DMS79 (cell line): ENCODE measurements at regions not wholly inside any gene's neighbourhood (a gene's known extent, or its start where the extent isn't known, plus 50 kb on each side); places are given as distances from the start of the nearest gene placed in this dataset.
"Not testable (repeated sequence)": the region's sequence is repeated elsewhere in the genome, so short reads cannot be mapped to it uniquely, and the experiment has no call there.

Source experiments
- DNase-seq: peaks from one replicate; lab custom pipeline; 2025; lab: John Stamatoyannopoulos, UW

DNA sequence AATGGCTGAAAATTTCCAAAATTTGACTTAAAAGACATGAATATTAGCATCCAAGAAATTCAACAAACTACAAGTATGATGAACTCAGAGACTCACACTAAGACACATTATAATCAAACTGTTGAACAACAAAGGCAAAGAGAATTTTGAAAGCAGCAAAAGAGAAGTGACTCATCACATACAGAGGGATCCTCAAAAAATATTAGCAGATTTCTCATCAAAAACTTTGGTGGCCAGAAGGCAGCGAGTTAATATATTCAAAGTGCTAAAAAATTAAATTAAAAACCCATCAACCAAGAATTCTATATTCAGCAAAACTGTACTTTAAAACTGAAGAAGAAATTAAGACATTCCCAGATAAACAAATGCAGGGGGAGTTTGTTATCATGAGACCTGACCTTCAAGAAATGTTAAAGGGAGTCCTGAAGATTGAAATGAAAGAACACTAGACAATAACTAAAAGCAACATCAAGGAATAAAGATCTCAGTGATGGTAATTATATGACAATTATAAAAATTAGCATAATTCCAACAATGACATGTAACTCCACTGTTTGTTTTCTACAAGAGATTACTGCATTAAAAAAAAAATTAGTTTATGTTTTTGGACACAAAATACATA lies 150.0 kb downstream of the RNASET2 start:
- no peak for DNase-seq

DNA sequence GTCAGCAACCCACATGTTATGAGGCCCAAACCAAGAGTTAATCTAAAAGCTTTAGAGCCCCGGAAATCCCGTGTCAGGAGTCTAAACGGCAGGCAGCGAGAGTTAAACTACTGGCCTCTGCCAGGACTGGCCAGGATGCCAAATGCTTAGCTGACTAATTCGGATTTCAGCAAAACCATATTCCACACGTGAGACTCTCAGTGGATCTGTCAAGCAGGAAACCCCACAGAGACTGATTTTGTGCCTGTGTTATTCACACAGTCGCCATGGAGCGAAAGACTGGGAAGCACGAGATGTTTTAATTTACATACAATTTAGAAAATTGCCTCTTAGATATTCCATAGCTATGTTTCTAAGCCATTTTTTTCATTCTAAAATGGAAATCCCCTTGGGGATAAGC lies 152.9 kb downstream of the RNASET2 start:
- DNase-seq: no peak

DNA sequence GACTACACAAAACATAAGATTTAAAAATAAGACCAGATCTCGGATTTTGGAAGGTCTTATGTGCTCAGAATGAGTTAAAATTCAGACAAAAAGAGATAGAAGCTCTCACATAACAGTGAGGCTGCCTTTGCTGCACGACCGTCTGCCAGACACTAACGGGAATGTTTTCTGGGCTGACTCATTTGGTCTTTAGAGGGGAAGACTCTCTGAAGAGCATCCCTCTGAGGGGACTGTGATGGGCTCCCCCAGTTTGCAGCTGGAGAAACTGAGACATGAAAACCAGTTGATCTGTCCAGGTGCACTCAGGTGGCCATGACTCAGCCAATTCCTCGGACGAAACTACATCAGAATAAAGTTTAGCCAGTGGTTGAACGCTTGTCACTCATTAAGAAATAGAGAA lies 153.9 kb downstream of the RNASET2 start:
- DNase-seq: no peak

DNA sequence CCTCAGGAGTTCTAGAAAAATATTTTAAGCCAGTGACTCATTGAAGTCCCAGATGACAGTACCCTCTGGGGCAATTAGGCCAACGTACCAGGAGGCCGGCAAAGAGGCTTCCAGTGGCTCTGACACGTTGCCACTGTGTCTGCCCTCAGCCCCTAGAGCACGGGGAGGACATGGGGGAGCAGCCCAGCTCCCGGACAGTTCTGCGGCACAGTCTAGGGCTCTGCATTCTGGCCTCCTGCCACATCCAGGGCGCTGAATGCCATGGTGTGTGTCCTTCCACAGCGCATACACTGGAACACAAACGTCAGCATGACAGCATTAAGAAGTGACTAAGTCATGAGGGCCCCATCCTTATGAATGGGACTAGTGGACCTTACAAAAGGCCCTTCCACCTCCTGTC lies 156.2 kb downstream of the RNASET2 start:
- DNase-seq: no peak

DNA sequence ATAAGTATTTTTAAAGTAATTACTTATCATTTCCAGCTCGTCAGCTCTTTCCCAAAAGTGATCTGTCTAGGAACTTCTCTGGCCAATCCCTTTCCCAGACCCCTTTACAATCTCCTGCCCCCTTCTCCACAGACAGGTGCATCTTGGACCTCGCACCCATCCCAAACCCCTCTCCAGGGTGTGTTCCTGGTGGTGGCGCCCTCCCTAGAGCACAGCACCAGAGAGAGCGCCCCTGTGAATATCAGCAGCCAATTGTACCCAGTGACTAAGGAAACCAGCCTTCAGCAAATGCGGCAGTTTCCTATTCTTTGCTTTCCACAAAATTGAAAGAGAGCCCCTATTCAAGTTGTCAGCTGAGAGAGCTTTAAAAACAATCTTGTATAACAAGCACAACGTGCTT lies 157.7 kb downstream of the RNASET2 start:
- DNase-seq: no peak

DNA sequence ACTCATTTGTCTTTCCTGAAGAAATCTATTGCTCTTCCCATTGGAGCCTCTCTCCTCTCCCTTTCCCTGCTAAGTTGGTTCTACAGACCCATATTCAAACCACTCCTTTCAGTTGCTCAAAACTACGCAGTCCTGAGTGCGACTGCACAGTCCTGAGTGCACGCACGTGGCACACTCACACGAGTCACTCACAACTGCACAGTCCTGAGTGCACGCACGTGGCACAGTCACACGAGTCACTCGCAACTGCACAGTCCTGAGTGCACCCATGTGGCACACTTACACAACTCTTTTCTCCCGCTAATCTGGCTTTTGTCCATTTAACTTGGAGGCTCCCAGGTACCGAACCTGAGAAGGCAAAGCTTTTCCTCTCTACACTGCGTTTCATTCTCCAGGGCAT lies 159.7 kb downstream of the RNASET2 start:
- DNase-seq: no peak

DNA sequence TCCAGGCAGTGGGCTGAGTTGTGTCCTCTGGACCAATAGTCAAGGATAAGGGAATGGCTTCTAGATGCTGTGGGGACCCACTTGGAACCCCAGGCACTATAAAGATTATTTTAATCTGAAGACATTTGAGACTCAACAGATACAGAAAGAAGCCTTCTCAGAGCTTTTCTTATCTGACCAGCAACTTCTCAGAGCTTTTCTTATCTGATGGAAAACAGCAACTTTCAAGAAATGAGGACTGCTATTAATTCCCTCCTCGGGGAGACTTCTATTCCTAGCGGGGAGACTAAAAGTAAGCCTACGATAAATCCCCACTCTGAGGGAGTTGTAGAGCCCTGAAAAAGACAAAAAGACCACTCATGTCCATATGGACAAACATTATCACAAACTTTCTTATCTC lies 160.5 kb downstream of the RNASET2 start:
- no peak for DNase-seq

DNA sequence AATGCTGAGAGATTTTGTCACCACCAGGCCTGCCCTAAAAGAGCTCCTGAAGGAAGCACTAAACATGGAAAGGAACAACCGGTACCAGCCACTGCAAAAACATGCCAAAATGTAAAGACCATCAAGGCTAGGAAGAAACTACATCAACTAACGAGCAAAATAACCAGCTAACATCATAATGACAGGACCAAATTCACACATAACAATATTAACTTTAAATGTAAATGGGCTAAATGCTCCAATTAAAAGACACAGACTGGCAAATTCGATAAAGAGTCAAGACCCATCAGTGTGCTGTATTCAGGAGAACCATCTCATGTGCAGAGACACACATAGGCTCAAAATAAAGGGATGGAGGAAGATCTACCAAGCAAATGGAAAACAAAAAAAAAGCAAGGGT lies 163.8 kb upstream of the RPS6KA2 start:
- not testable (repeated sequence) for DNase-seq

DNA sequence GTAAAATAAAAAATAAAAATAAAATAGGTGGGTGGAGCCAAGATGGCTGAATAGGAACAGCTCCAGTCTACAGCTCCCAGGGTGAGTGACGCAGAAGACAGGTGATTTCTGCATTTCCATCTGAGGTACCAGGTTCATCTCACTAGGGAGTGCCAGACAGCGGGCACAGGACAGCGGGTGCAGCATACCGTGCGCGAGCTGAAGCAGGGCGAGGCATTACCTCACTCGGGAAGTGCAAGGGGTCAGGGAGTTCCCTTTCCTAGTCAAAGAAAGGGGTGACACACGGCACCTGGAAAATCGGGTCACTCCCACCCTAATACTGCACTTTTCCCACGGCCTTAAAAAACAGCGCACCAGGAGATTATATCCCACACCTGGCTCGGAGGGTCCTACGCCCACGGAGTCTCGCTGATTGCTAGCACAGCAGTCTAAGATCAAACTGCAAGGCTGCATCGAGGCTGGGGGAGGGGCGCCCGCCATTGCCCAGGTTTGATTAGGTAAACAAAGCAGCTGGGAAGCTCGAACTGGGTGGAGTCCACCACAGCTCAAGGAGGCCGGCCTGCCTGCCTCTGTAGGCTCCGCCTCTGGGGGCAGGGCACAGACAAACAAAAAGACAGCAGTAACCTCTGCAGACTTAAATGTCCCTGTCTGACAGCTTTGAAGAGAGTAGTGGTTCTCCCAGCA lies 161.9 kb upstream of the RPS6KA2 start:
- not testable (repeated sequence) for DNase-seq

DNA sequence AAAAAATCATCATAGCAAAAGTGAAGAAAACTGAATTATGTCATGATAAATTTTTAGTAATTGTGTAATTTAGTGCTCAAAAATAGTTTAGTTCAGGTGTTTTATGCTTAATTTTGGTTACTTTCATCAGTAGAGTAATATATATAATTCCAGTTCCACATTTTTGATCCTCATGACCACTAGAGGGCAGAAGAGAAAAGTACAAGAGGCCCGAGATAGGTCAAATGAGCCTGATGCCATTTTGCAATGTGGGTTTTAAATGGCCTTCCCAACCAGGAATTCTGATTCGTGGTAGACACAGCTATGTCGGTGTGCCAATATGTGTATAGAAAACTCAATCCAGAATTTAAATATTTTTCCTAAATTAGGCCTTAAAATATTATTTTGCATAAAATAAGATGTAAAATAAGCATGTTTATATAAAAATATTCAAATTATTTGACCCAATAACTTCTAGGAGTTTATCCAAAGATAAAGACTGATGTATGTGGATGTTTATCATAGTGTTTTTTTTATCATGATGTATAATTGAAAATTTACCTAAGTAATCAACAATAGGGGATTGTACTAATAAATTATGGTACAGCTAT lies 159.7 kb upstream of the RPS6KA2 start:
- DNase-seq: peak; percentile 28

DNA sequence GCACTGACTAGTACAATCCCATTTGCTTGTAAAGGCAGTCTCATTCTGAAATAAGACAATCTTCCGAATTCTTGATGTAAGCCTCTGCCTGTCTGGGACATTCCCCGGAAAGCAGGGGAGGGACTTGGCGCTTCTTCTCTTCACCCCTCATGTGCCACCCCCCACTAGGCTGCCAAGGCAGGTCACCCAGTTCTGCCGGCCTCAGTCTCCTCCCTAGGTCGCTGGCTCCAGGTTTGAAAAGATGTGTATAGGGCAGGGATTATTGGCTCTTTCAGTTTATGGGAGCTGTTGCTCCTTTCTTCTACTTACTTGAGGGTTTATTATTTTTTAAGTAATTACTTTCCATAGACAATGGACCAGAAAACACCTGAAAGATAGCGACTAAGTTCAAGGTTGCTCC lies 158.1 kb upstream of the RPS6KA2 start:
- DNase-seq: no peak

DNA sequence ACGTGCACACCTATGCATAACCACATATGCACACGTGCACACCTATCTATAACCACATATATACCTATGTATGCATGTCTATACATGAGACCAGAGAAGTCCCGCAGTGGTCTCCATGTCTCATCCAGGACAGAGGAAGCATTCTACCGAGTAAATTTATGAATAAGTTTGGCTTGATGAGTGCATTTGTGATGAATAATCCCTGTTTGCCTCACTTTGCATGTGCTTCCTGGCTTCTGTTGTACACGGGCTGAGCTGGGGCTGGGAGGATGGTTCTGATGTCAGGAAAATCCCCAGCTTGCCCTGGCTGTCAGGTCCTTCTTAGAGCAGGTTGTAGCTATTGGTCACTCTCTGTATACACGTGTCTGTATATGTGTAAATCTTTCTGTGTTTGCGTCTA lies 157.6 kb upstream of the RPS6KA2 start:
- no peak for DNase-seq

DNA sequence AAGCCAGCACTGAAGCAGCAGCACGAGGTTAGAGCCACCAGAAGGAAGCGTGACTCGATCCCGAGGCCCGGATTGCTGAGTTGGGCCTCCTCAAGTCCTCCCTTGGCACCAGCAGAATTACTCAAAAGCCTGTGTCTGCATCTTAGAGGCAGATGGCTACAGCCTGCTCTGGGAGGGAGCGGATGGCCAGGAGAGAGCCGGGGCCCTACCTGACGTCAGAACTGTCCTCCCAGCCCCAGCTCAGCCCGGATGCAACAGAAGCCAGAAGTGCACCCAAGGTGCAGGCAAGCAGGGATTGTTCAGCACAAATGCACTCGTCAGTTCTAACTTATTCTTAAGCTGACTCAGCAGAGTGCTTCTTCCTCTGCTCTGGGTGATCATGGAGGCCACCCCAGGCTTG lies 155.5 kb upstream of the RPS6KA2 start:
- no peak for DNase-seq

DNA sequence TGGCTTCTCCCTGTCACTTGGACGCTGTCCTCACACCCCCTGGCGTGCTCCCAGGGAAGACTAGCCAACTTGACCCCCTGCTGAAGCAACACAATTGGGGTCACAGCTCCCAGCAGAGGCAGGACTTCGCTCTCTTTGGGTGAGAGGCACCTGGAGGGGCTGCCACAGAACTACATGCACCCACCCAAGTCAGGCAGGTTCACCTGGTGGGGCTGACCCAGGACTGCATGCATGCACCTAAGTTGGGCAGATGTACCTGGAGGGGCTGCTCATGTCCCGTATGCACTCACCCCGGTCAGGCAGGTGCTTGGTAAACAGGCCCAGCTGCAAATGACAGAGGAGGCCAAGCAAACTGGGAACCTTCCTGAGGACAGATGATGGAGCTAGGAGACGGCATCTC lies 154.3 kb upstream of the RPS6KA2 start:
- DNase-seq: no peak

DNA sequence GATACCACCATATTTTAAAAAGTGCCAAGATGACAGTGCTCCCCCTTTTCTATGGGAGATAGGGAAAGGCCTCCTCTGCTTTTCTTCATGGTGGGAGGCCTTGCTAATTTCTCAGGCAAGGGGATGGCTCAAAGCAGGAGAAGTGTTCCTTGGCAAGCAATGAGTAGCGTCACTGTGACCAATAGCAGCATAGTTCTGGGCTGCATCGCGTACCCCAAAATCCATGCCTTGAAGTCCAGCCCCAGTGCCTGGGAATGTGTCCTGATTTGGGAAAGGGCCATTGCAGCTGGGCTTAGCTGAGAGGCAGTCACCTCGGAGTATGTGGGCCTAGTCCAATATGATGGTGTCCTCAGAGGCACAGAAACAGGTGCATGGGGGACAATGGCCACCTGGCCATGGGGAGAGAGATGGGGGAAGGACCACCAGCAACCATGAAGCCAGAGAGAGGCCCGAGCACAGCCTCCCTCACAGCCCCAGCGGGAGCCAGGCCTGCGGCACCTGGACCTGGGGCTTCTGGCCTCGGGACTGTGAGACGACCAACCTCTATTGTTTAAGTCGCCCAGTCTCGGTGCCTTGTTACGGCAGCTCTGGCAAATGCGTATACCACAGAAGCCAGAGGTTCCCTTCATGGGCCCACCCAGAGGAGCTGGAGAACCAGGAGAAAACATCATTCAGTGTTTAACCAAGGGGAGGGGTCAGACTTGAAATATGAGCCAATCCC lies 153.1 kb upstream of the RPS6KA2 start:
- DNase-seq: no peak

DNA sequence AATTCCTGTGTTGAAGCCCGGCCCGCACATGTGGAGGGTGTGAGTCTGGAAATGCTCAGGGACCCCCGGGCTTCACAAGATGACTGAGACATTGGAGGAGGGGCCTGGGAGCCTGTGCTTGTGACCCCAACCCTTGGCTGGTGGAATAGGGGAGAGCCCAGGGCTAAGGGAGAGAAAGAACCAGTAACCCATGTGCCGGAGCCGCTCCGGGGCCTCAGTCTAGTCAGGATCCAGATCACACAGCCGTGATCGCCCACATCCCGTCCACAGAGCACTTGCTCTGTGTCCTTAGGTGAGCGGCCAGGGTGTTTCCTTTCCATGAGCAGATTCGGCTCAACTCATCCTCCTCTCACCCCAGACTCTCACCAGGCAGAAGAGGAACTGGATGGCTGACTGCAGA lies 152.3 kb upstream of the RPS6KA2 start:
- DNase-seq: no peak

DNA sequence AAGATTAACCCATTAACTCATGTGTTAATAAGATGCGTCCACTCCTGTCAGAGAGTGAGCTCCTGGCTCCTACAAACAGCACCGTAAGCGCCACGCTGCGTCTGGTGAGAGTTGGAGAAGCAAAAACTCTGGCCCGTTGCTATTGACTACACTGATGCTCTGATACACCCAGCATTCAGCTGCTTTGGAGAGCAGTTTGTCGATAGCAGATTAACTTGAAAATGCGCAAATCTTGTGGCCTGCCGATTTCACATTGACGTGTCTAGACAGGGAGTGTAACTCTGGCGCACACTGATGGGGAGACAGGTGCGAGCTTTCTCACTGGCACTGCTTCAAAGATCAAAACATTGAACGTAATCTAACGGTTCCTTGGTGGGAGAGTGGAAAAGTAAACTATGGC lies 151.7 kb upstream of the RPS6KA2 start:
- no peak for DNase-seq

DNA sequence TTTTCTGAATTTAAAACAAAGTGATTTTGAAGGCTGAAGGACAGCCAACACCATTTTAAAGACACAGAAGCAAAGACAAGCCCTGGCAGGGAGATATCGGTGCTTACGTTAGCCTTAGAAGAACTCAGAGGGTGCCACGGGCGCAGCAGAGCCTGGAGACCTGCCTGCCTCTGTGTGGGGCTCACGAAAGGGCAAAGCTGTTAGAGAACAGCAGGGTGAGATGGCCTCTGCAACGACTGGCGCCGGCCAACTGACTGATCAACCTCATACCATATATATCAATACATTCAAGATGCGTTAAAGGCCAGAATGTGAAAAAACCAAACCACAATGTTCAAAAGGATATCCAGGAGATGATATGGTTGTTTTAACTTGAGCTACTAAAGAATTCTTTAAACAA lies 151.0 kb upstream of the RPS6KA2 start:
- no peak for DNase-seq

DNA sequence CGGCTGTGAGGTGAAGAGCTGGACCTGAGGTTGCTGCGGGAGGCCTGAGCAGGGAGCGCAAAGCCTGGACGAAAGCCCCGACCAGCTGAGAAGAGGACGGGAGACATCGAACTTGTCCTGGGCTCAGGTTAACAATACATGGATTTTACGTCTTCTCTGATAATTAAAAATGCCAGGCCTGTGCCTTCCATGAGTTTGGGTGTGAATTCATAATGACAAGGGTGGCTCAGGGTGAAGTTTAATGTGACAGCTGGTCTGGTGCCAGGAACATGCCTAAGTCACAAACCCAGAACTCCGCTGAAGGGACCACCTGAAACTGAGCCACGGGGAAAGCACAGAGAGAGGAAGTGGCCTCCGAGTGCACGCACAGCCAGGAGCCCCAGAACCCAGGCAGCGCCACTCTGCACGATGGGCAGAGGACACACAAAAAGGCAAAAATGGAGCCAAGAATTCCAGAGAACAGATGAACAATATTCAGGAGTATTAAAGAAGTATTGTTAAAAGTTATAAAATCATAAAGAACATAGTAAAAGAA lies 150.1 kb upstream of the RPS6KA2 start:
- DNase-seq: no peak

DNA sequence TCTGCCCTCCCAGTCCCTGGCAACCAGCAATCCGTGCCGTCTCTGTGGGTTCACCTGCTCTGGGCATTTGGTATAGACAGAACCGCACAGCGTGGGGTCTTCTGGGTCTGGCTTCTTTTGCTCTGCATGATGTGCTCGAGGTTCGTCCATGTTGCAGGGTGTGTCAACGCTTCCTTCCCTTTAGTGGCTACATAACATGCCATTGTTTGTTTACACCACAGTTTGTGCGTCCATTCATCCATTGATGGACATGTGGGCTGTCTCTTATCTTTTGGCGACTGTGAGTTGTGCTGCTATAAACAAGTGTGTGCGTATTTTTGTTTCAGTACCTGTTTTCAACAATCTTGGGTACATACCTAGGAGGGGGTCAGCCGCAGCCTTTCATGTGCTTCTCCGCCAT lies 149.5 kb upstream of the RPS6KA2 start:
- no peak for DNase-seq

DNA sequence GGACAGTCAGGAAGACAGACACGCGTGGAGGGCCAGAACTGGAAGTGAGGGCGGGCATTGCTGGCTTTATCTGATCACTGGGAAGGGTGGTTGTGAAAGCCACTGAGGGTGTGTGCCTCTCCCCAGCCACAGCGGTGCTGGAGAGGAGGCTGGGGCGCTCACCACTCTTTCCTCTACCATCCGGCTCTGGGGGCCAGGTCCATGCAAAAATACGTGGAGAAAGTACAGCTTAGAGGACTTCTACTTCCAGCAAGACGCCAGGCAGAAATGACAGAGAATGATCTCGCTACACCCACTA lies 148.8 kb upstream of the RPS6KA2 start:
- DNase-seq: no peak

DNA sequence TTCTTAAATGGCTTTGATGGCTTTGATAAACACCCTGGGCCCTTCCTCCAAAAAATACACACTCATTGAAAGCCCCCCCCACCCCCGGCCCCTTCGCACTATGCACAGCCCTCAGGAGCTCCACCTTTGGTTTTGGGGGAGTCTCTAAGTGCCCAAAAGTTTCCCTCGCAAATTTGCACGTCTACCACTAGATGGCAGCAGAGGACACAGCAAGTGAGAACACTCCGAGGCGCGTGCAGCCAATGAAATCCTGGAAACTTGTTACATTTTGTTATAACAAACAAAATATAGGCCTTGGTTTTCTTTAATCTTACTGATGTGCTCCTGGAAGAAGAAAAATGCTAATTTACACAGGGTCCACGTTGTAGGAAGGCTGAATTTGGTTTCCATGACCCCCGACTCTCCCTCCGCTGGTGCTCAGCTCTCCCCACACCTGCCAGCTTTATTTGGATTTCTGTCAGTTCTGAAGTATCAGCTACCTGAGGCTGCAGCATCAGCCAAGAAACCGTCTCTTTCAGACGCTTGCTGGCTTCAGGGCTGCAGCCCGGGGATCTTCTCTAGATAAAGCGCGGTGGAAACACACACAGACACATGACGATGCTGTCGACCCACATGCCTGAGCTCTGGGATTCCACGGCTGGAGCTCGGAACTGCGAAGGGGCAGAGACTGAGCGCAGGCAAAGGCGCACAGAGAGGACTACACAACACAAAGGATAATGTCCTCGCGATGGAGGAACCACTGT lies 148.3 kb upstream of the RPS6KA2 start:
- DNase-seq: peak; percentile 52
